WTC11 (cell line): ENCODE measurements at regions not wholly inside any gene's neighbourhood (a gene's known extent, or its start where the extent isn't known, plus 50 kb on each side); places are given as distances from the start of the nearest gene placed in this dataset.

ENCODE experiments used
- ATAC-seq: fragments of 200-7000 bp; cut with Tn5 transposase; 2 replicates; pipeline ENCODE4 v1.10.0; 2021; ENCODE audit warnings: mild to moderate bottlenecking, moderate library complexity
- CTCF ChIA-PET: fragments of 300-600 bp; sonication (Branson Sonifier 250); formaldehyde crosslinking; loops from one replicate; lab custom pipeline; 2021; ENCODE audit warnings: antibody characterized with exemption; lab: Charles Lee
- POLR2A ChIA-PET: fragments of 350-600 bp; sonication (Branson Sonifier 250); formaldehyde crosslinking; loops from one replicate; lab custom pipeline; 2021; ENCODE audit warnings: antibody characterized with exemption; lab: Charles Lee
- DNase-seq: peaks from one replicate; pipeline ENCODE4 v3.0.0; 2021; ENCODE audit warnings: low spot score
- H3K27ac Mint-ChIP-seq: 2 replicates; pipeline ENCODE4 v1.8.0; 2021; ENCODE audit warnings: mixed read lengths
- H3K27me3 Mint-ChIP-seq: 2 replicates; pipeline ENCODE4 v1.8.0; 2021; ENCODE audit warnings: low read depth, mild to moderate bottlenecking, moderate library complexity, mixed read lengths
- H3K36me3 Mint-ChIP-seq: 2 replicates; pipeline ENCODE4 v1.8.0; 2021; ENCODE audit warnings: mixed read lengths
- H3K4me1 Mint-ChIP-seq: 2 replicates; pipeline ENCODE4 v1.8.0; 2022; ENCODE audit warnings: mixed read lengths
- H3K4me3 Mint-ChIP-seq: 2 replicates; pipeline ENCODE4 v1.8.0; 2021; ENCODE audit warnings: mild to moderate bottlenecking, moderate library complexity, mixed read lengths
- H3K9me3 Mint-ChIP-seq: 2 replicates; pipeline ENCODE4 v1.8.0; 2021; ENCODE audit warnings: mixed read lengths
- ARID4B ChIP-seq: sonication (generic); formaldehyde crosslinking; IDR thresholded peaks from 2 replicates; pipeline ENCODE4 v1.8.0; 2023; ENCODE audit warnings: missing genetic modification reagents, mild to moderate bottlenecking, borderline replicate concordance
- CBFB ChIP-seq: sonication (generic); formaldehyde crosslinking; IDR thresholded peaks from 2 replicates; pipeline ENCODE4 v1.8.1; 2022; ENCODE audit warnings: mild to moderate bottlenecking, low read depth, missing genetic modification reagents
- E2F4 ChIP-seq: sonication (generic); formaldehyde crosslinking; IDR thresholded peaks from 2 replicates; pipeline ENCODE4 v1.8.1; 2022; ENCODE audit warnings: low read depth, mild to moderate bottlenecking, moderate library complexity, missing genetic modification reagents, borderline replicate concordance
- ELF4 ChIP-seq: sonication (generic); formaldehyde crosslinking; IDR thresholded peaks from 2 replicates; pipeline ENCODE4 v1.8.1; 2022; ENCODE audit warnings: low read depth, mild to moderate bottlenecking, moderate library complexity, missing genetic modification reagents
- ESRRA ChIP-seq: sonication (generic); formaldehyde crosslinking; IDR thresholded peaks from 2 replicates; pipeline ENCODE4 v1.8.1; 2022; ENCODE audit warnings: mild to moderate bottlenecking, missing genetic modification reagents, borderline replicate concordance
- GABPB1 ChIP-seq: sonication (generic); formaldehyde crosslinking; IDR thresholded peaks from 2 replicates; pipeline ENCODE4 v1.8.1; 2023; ENCODE audit warnings: mild to moderate bottlenecking, missing genetic modification reagents
- HMGXB4 ChIP-seq: sonication (generic); formaldehyde crosslinking; IDR thresholded peaks from 2 replicates; pipeline ENCODE4 v1.8.1; 2023; ENCODE audit warnings: mild to moderate bottlenecking, moderate library complexity, missing genetic modification reagents
- JUN ChIP-seq: sonication (generic); formaldehyde crosslinking; IDR thresholded peaks from 2 replicates; pipeline ENCODE4 v1.8.0; 2023; ENCODE audit warnings: mild to moderate bottlenecking, missing genetic modification reagents
- MAX ChIP-seq: sonication (generic); formaldehyde crosslinking; IDR thresholded peaks from 2 replicates; pipeline ENCODE4 v1.8.0; 2022; ENCODE audit warnings: mild to moderate bottlenecking, missing genetic modification reagents
- MYBL2 ChIP-seq: sonication (generic); formaldehyde crosslinking; IDR thresholded peaks from 2 replicates; pipeline ENCODE4 v1.8.1; 2023; ENCODE audit warnings: mild to moderate bottlenecking, moderate library complexity, missing genetic modification reagents
- NR3C1 ChIP-seq: sonication (generic); formaldehyde crosslinking; conservative IDR thresholded peaks from 2 replicates; pipeline ENCODE4 v1.8.1; 2023; ENCODE audit warnings: low read depth, mild to moderate bottlenecking, missing genetic modification reagents
- PRDM15 ChIP-seq: sonication (generic); formaldehyde crosslinking; IDR thresholded peaks from 2 replicates; pipeline ENCODE4 v1.8.0; 2022; ENCODE audit warnings: missing genetic modification reagents
- RORB ChIP-seq: fragments of 250-450 bp; sonication (Bioruptor Pico); IDR thresholded peaks from 2 replicates; pipeline ENCODE4 v1.9.0; 2021; ENCODE audit warnings: mild to moderate bottlenecking
- STAT6 ChIP-seq: sonication (generic); formaldehyde crosslinking; conservative IDR thresholded peaks from 2 replicates; pipeline ENCODE4 v1.8.1; 2023; ENCODE audit warnings: mild to moderate bottlenecking, low read depth, missing genetic modification reagents, moderate library complexity
- TCF7 ChIP-seq: sonication (generic); formaldehyde crosslinking; IDR thresholded peaks from 2 replicates; pipeline ENCODE4 v1.8.0; 2022; ENCODE audit warnings: mild to moderate bottlenecking, low read depth, missing genetic modification reagents, moderate library complexity
- TEAD4 ChIP-seq: sonication (generic); formaldehyde crosslinking; IDR thresholded peaks from 2 replicates; pipeline ENCODE4 v1.8.0; 2022; ENCODE audit warnings: mild to moderate bottlenecking, missing genetic modification reagents
- ZBTB21 ChIP-seq: sonication (generic); formaldehyde crosslinking; IDR thresholded peaks from 2 replicates; pipeline ENCODE4 v1.8.1; 2023; ENCODE audit warnings: mild to moderate bottlenecking, missing genetic modification reagents, borderline replicate concordance
- ZNF232 ChIP-seq: sonication (generic); formaldehyde crosslinking; IDR thresholded peaks from 2 replicates; pipeline ENCODE4 v1.8.0; 2022; ENCODE audit warnings: mild to moderate bottlenecking, missing genetic modification reagents
- ZNF532 ChIP-seq: fragments of 250-450 bp; sonication (Bioruptor Pico); IDR thresholded peaks from 2 replicates; pipeline ENCODE4 v1.9.0; 2021; ENCODE audit warnings: mild to moderate bottlenecking, borderline replicate concordance

- ChIA-PET POLR2A (no interaction called here), CTCF (no interaction called here)
- peaks cover 3% of the 10 kb centered on the region for H3K27me3 Mint-ChIP-seq
- H3K27ac Mint-ChIP-seq, result no peak overlapping the region
- DNase-seq, result no peak
- H3K36me3 Mint-ChIP-seq, result no peaks in the 10 kb centered on the region; the same call in 1 of the 2 replicates
- TF ChIP-seq ARID4B (CRISPR knock-in tag) (no peak), ZNF532 (CRISPR knock-in tag) (no peak), MAX (no peak), ZBTB21 (CRISPR knock-in tag) (no peak), TCF7 (CRISPR knock-in tag) (no peak), ESRRA (no peak), CBFB (no peak), PRDM15 (CRISPR knock-in tag) (no peak), ZNF232 (CRISPR knock-in tag) (no peak), ELF4 (CRISPR knock-in tag) (no peak), MYBL2 (no peak), NR3C1 (CRISPR knock-in tag) (no peak), GABPB1 (CRISPR knock-in tag) (no peak), E2F4 (CRISPR knock-in tag) (no peak), TEAD4 (CRISPR knock-in tag) (no peak), JUN (no peak), HMGXB4 (no peak), STAT6 (CRISPR knock-in tag) (no peak), RORB (CRISPR knock-in tag) (no peak)
- no peak overlapping the region for H3K4me3 Mint-ChIP-seq
- ATAC-seq, result no peak
- peaks cover 10% of the 10 kb centered on the region for H3K9me3 Mint-ChIP-seq
- peaks cover 29% of the 10 kb centered on the region for H3K4me1 Mint-ChIP-seq
Measured at GRCh38 chr2:2669316-2669715, 338.2 kb upstream of the MYT1L start.
